ENCODE measurements at regions not wholly inside any gene's neighbourhood (a gene's known extent, or its start where the extent isn't known, plus 50 kb on each side); places are given as distances from the start of the nearest gene placed in this dataset.

GRCh38 chr9:16115994-16116393, 563.2 kb downstream of the CCDC171 start:
- no peak overlapping the region for H3K27ac ChIP-seq (ENCODE audit: low read length)
- H3K4me3 ChIP-seq (ENCODE audit: low read length): no peak overlapping the region
- no peaks in the 10 kb centered on the region for H3K9me3 ChIP-seq (ENCODE audit: control insufficient read depth, low read depth, low read length)
- no peaks in the 10 kb centered on the region for H3K27me3 ChIP-seq (ENCODE audit: control insufficient read depth, insufficient read depth, low read length)
- H3K4me1 ChIP-seq (ENCODE audit: control insufficient read depth, insufficient read depth, low read length): no peaks in the 10 kb centered on the region
- H3K36me3 ChIP-seq (ENCODE audit: control insufficient read depth, insufficient read depth, low read length): no peaks in the 10 kb centered on the region
- WGBS (ENCODE audit: insufficient coverage, low lambda C conversion rate): no CpG with 5 or more reads among the region's 1 CpG
- DNase-seq: no peak

- Histone ChIP-seq H3K4me1 (ENCODE audit: control insufficient read depth, insufficient read depth, low read length) (no peaks in the 10 kb centered on the region), H3K27ac (ENCODE audit: low read length) (no peak overlapping the region), H3K9me3 (ENCODE audit: control insufficient read depth, low read depth, low read length) (no peaks in the 10 kb centered on the region), H3K27me3 (ENCODE audit: control insufficient read depth, insufficient read depth, low read length) (no peaks in the 10 kb centered on the region), H3K36me3 (ENCODE audit: control insufficient read depth, insufficient read depth, low read length) (no peaks in the 10 kb centered on the region), H3K4me3 (ENCODE audit: low read length) (no peak overlapping the region)
- 100% methylated on average over 1 of the region's 2 CpGs for WGBS (ENCODE audit: insufficient coverage, low lambda C conversion rate)
- no peak for DNase-seq
These were observed 565.2 kb downstream of the CCDC171 start for GRCh38 chr9:16118043-16118442.

- H3K27ac ChIP-seq (ENCODE audit: low read length): no peak overlapping the region
- no peaks in the 10 kb centered on the region for H3K4me1 ChIP-seq (ENCODE audit: control insufficient read depth, insufficient read depth, low read length)
- DNase-seq: no peak
- no peak overlapping the region for H3K4me3 ChIP-seq (ENCODE audit: low read length)
- no peaks in the 10 kb centered on the region for H3K27me3 ChIP-seq (ENCODE audit: control insufficient read depth, insufficient read depth, low read length)
- no peaks in the 10 kb centered on the region for H3K36me3 ChIP-seq (ENCODE audit: control insufficient read depth, insufficient read depth, low read length)
- H3K9me3 ChIP-seq (ENCODE audit: control insufficient read depth, low read depth, low read length): no peaks in the 10 kb centered on the region
- WGBS (ENCODE audit: insufficient coverage, low lambda C conversion rate): 90% methylated on average over 1 of the region's 7 CpGs
These were observed 566.7 kb downstream of the CCDC171 start for GRCh38 chr9:16119261-16120230.

DNA sequence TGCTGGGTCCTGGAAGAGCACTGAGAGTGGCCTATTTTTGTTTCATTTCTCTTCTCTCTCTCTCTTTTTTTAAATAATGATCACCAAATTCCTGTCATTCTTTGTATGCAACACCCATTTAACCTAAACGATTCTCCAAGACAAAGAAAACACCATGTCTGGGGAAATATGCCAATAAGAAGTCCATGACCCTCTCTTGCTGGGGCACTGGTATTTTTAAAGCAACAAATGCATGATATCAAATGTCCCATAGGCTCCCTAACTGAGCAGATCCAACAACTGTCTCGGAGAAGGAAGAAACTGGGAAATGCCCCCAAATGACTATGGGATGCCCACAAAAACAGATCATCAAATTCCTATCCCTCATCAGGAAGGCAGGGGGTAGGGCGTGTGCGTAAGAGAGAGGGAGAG, 567.4 kb downstream of the CCDC171 start:
- Histone ChIP-seq H3K27me3 (ENCODE audit: control insufficient read depth, insufficient read depth, low read length) (no peaks in the 10 kb centered on the region), H3K4me1 (ENCODE audit: control insufficient read depth, insufficient read depth, low read length) (no peaks in the 10 kb centered on the region), H3K36me3 (ENCODE audit: control insufficient read depth, insufficient read depth, low read length) (no peaks in the 10 kb centered on the region), H3K4me3 (ENCODE audit: low read length) (no peak overlapping the region), H3K27ac (ENCODE audit: low read length) (no peak overlapping the region), H3K9me3 (ENCODE audit: control insufficient read depth, low read depth, low read length) (no peaks in the 10 kb centered on the region)
- no peak for DNase-seq
- no CpG with 5 or more reads among the region's 4 CpGs for WGBS (ENCODE audit: insufficient coverage, low lambda C conversion rate)

DNA sequence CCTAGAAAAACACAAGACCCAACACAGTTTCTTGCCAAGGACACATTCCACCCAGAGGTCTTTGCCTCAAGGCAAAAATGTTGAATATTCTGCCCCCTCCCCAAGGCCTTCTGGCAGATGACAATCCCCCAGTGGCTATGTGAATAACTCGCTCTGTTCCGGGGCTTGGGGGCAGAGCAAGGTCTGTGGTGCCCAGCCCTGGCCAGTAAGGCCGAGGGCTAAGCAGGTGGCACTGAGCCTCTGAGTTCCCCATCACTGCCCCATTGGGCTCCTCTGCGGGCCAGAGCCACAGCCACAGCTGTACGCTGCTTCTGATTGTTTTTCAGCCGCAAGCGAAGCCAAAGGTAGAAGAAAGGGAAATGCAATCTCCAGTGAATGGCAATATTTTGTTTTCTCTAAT, 567.9 kb downstream of the CCDC171 start:
- no CpG with 5 or more reads among the region's 7 CpGs for WGBS (ENCODE audit: insufficient coverage, low lambda C conversion rate)
- Histone ChIP-seq H3K9me3 (ENCODE audit: control insufficient read depth, low read depth, low read length) (no peaks in the 10 kb centered on the region), H3K36me3 (ENCODE audit: control insufficient read depth, insufficient read depth, low read length) (no peaks in the 10 kb centered on the region), H3K4me1 (ENCODE audit: control insufficient read depth, insufficient read depth, low read length) (no peaks in the 10 kb centered on the region), H3K27me3 (ENCODE audit: control insufficient read depth, insufficient read depth, low read length) (peaks cover 2% of the 10 kb centered on the region), H3K27ac (ENCODE audit: low read length) (no peak overlapping the region), H3K4me3 (ENCODE audit: low read length) (no peak overlapping the region)
- DNase-seq: no peak

GRCh38 chr9:16121168-16121567, 568.3 kb downstream of the CCDC171 start:
- Histone ChIP-seq H3K9me3 (ENCODE audit: control insufficient read depth, low read depth, low read length) (no peaks in the 10 kb centered on the region), H3K27me3 (ENCODE audit: control insufficient read depth, insufficient read depth, low read length) (peaks cover 2% of the 10 kb centered on the region), H3K27ac (ENCODE audit: low read length) (no peak overlapping the region), H3K4me3 (ENCODE audit: low read length) (no peak overlapping the region), H3K4me1 (ENCODE audit: control insufficient read depth, insufficient read depth, low read length) (no peaks in the 10 kb centered on the region), H3K36me3 (ENCODE audit: control insufficient read depth, insufficient read depth, low read length) (no peaks in the 10 kb centered on the region)
- DNase-seq: no peak
- WGBS (ENCODE audit: insufficient coverage, low lambda C conversion rate): no CpG with 5 or more reads among the region's 9 CpGs

GRCh38 chr9:16121601-16122286, 568.9 kb downstream of the CCDC171 start:
- no peak for DNase-seq
- peaks cover 2% of the 10 kb centered on the region for H3K27me3 ChIP-seq (ENCODE audit: control insufficient read depth, insufficient read depth, low read length)
- no peak overlapping the region for H3K4me3 ChIP-seq (ENCODE audit: low read length)
- no peaks in the 10 kb centered on the region for H3K9me3 ChIP-seq (ENCODE audit: control insufficient read depth, low read depth, low read length)
- no peaks in the 10 kb centered on the region for H3K4me1 ChIP-seq (ENCODE audit: control insufficient read depth, insufficient read depth, low read length)
- no CpG with 5 or more reads among the region's 7 CpGs for WGBS (ENCODE audit: insufficient coverage, low lambda C conversion rate)
- no peak overlapping the region for H3K27ac ChIP-seq (ENCODE audit: low read length)
- H3K36me3 ChIP-seq (ENCODE audit: control insufficient read depth, insufficient read depth, low read length): no peaks in the 10 kb centered on the region

DNA sequence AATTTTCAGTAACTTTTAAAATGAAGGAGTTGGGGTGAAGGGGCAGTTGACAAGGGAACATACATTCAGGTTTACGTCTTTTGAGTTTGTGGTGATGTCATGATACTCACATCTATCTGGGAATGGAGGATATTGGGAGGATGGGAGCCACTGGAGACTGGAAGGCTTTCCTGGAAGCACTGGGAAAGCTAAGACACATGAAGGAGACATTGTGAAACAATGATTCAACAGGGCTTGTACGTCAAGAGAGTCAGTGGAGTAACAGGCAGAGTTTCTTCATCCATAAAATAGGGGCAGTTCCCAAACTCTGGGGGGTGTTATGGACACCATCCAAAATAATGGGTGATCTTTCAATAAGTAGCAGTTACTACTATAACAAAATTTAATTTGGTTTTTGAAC, 572.8 kb downstream of the CCDC171 start:
- peaks cover 2% of the 10 kb centered on the region for H3K27me3 ChIP-seq (ENCODE audit: control insufficient read depth, insufficient read depth, low read length)
- WGBS (ENCODE audit: insufficient coverage, low lambda C conversion rate): 80% methylated on average over 1 of the region's 2 CpGs
- no peak overlapping the region for H3K4me3 ChIP-seq (ENCODE audit: low read length)
- DNase-seq: no peak
- H3K9me3 ChIP-seq (ENCODE audit: control insufficient read depth, low read depth, low read length): peaks cover 2% of the 10 kb centered on the region
- no peak overlapping the region for H3K27ac ChIP-seq (ENCODE audit: low read length)
- no peaks in the 10 kb centered on the region for H3K36me3 ChIP-seq (ENCODE audit: control insufficient read depth, insufficient read depth, low read length)
- H3K4me1 ChIP-seq (ENCODE audit: control insufficient read depth, insufficient read depth, low read length): no peaks in the 10 kb centered on the region

- Histone ChIP-seq H3K4me3 (ENCODE audit: low read length) (no peak overlapping the region), H3K36me3 (ENCODE audit: control insufficient read depth, insufficient read depth, low read length) (no peaks in the 10 kb centered on the region), H3K4me1 (ENCODE audit: control insufficient read depth, insufficient read depth, low read length) (no peaks in the 10 kb centered on the region), H3K27ac (ENCODE audit: low read length) (no peak overlapping the region), H3K27me3 (ENCODE audit: control insufficient read depth, insufficient read depth, low read length) (peaks cover 2% of the 10 kb centered on the region), H3K9me3 (ENCODE audit: control insufficient read depth, low read depth, low read length) (peaks cover 2% of the 10 kb centered on the region)
- no peak for DNase-seq
- no CpG with 5 or more reads among the region's 2 CpGs for WGBS (ENCODE audit: insufficient coverage, low lambda C conversion rate)
These were observed 573.2 kb downstream of the CCDC171 start for GRCh38 chr9:16126042-16126441.

GRCh38 chr9:16128003-16128402, 575.2 kb downstream of the CCDC171 start:
- peaks cover 2% of the 10 kb centered on the region for H3K9me3 ChIP-seq (ENCODE audit: control insufficient read depth, low read depth, low read length)
- WGBS (ENCODE audit: insufficient coverage, low lambda C conversion rate): 100% methylated on average over 1 of the region's 6 CpGs
- no peaks in the 10 kb centered on the region for H3K4me1 ChIP-seq (ENCODE audit: control insufficient read depth, insufficient read depth, low read length)
- no peaks in the 10 kb centered on the region for H3K36me3 ChIP-seq (ENCODE audit: control insufficient read depth, insufficient read depth, low read length)
- H3K27ac ChIP-seq (ENCODE audit: low read length): no peak overlapping the region
- DNase-seq: no peak
- peaks cover 2% of the 10 kb centered on the region for H3K27me3 ChIP-seq (ENCODE audit: control insufficient read depth, insufficient read depth, low read length)
- no peak overlapping the region for H3K4me3 ChIP-seq (ENCODE audit: low read length)
